ENCODE measurements at regions not wholly inside any gene's neighbourhood (a gene's known extent, or its start where the extent isn't known, plus 50 kb on each side); places are given as distances from the start of the nearest gene placed in this dataset.

GRCh38 chr14:42950363-42950762 lies 1343.7 kb downstream of the LRFN5 start:
- Histone ChIP-seq H3K4me1 (no peaks in the 10 kb centered on the region), H3K9me3 (peaks cover 0 to 16% (median 7%) of the 10 kb centered on the region in 8 donors), H3K4me3 (no peak overlapping the region), H3K36me3 (no peaks in the 10 kb centered on the region), H3K27me3 (replicated peaks in 1 of 7) (no peaks in the 10 kb centered on the region), H3K27ac (no peak overlapping the region)
- no peak for TF ChIP-seq CTCF (IDR thresholded peaks at IDR 0.05 in 8 of 11, conservative IDR thresholded peaks at IDR 0.05 in 3 of 11)
- no peak for TF ChIP-seq POLR2A (IDR thresholded peaks at IDR 0.05)
- TF ChIP-seq POLR2AphosphoS5 (IDR thresholded peaks at IDR 0.05) = no peak
- WGBS, 5 donors = 69 to 84% (median 81%) methylated on average over 6 of the region's 6 CpGs
- intact Hi-C loops (cut with DNase I; ENCODE audit: low total_unique reads) = no loop called here
- no peak for DNase-seq

- intact Hi-C loops (cut with DNase I; ENCODE audit: low total_unique reads) = no loop called here
- Histone ChIP-seq H3K27me3 (replicated peaks in 1 of 7) (no peaks in the 10 kb centered on the region), H3K9me3 (peaks cover 0 to 16% (median 7%) of the 10 kb centered on the region in 8 donors), H3K4me1 (no peaks in the 10 kb centered on the region), H3K36me3 (no peaks in the 10 kb centered on the region), H3K27ac (no peak overlapping the region), H3K4me3 (no peak overlapping the region)
- no peak for DNase-seq
- TF ChIP-seq POLR2AphosphoS5 (IDR thresholded peaks at IDR 0.05) = no peak
- no peak for TF ChIP-seq CTCF (IDR thresholded peaks at IDR 0.05 in 8 of 11, conservative IDR thresholded peaks at IDR 0.05 in 3 of 11)
- no peak for TF ChIP-seq POLR2A (IDR thresholded peaks at IDR 0.05)
Measured at GRCh38 chr14:42947991-42948390, 1341.3 kb downstream of the LRFN5 start.

GRCh38 chr14:42944284-42944683 lies 1337.6 kb downstream of the LRFN5 start:
- intact Hi-C loops (cut with DNase I; ENCODE audit: low total_unique reads) = no loop called here
- H3K27ac ChIP-seq = no peak overlapping the region
- no peaks in the 10 kb centered on the region for H3K36me3 ChIP-seq
- H3K4me3 ChIP-seq = no peak overlapping the region
- 70 to 89% (median 75%) methylated on average over 2 of the region's 2 CpGs for WGBS, 5 donors
- DNase-seq = no peak
- H3K4me1 ChIP-seq = no peaks in the 10 kb centered on the region
- no peaks in the 10 kb centered on the region for H3K27me3 ChIP-seq (replicated peaks in 1 of 7)
- no peak for TF ChIP-seq POLR2A (IDR thresholded peaks at IDR 0.05)
- no peak for TF ChIP-seq POLR2AphosphoS5 (IDR thresholded peaks at IDR 0.05)
- TF ChIP-seq CTCF (IDR thresholded peaks at IDR 0.05 in 8 of 11, conservative IDR thresholded peaks at IDR 0.05 in 3 of 11) = no peak
- peaks cover 0 to under 1% (median 0%) of the 10 kb centered on the region in 8 donors for H3K9me3 ChIP-seq

GRCh38 chr14:42931308-42931707 lies 1324.6 kb downstream of the LRFN5 start:
- TF ChIP-seq POLR2AphosphoS5 (IDR thresholded peaks at IDR 0.05) (no peak), CTCF (IDR thresholded peaks at IDR 0.05 in 8 of 11, conservative IDR thresholded peaks at IDR 0.05 in 3 of 11) (no peak), POLR2A (IDR thresholded peaks at IDR 0.05) (no peak)
- no peak overlapping the region for H3K27ac ChIP-seq
- H3K27me3 ChIP-seq (replicated peaks in 1 of 7) = no peaks in the 10 kb centered on the region
- H3K4me1 ChIP-seq = peaks cover 0 to 4% (median 0%) of the 10 kb centered on the region in 6 donors
- H3K4me3 ChIP-seq = no peak overlapping the region
- DNase-seq = no peak
- H3K9me3 ChIP-seq = peaks cover 0 to 10% (median 0%) of the 10 kb centered on the region in 8 donors
- intact Hi-C loops (cut with DNase I; ENCODE audit: low total_unique reads) = no loop called here
- 72 to 89% (median 82%) methylated on average over 2 of the region's 2 CpGs for WGBS, 5 donors
- H3K36me3 ChIP-seq = no peaks in the 10 kb centered on the region

All from spleen (tissue), 11 donors.